Ramos (cell line): ENCODE measurements at regions not wholly inside any gene's neighbourhood (a gene's known extent, or its start where the extent isn't known, plus 50 kb on each side); places are given as distances from the start of the nearest gene placed in this dataset.

Experiments used
- in situ Hi-C: fragments of 300-500 bp; cut with MboI; formaldehyde crosslinking; loops from one replicate; pipeline ENCODE4 v1.14.3; 2022; ENCODE audit warnings: low sequenced_read_pairs; ENCODE audit not compliant: unreplicated experiment

GRCh38 chr5:163760498-163760897 lies 255.1 kb downstream of the MAT2B start:
- in situ Hi-C loops = no loop called here

DNA sequence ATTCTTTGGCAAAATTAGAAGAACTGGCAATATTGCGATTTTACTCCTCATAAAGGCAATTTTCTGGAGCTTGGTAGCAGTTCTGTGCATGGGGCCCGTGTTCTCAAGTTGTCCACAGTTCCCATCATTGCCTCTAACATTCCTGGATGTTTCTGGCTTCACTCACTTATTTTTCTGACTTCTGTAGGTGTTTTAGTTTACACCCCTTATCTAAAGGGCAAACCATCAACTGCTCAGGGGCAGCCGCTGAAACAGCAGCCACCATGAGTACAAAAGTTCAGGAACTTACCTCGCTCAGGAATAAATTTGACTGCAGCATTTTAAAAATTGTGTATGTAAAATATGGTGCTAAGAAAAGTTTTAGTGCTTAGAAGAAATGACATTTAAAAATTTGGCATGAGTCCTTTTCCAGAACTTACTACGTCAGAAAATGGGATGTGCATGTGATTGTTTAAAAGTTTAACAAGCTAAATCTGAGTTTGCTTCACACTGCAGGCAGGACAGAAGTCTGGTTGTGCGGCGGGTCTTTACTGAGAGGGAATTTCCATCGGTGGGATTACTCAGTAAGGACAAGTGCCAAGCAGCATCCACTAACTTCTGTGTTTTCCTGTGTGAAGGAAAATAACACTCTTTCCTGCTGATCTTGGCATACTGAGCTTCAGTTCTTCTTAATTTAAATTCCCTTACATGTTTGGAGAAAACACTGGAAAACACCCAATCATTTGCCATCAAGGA lies 261.7 kb downstream of the MAT2B start:
- in situ Hi-C loops = no loop called here

DNA sequence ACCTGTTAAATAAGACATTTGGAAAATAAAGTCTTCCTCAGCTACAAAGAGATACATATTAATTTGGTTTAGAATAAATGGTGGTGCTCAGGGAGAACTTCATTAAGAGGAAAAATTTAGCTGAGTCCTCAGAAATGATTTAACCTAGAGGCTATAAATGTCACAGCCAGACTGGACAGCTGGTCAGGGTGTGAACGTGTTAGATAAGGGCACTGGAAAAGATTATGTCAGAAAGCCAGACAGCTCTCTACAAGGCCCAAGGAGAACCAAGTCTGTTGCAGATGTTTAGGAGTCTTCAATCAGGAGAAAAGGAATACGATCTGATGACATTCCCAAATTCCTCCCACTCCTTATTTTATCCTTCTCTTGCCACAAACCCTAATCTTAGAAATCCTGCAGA lies 265.2 kb downstream of the MAT2B start:
- in situ Hi-C loops = no loop called here

- in situ Hi-C loops = no loop called here
Observed at GRCh38 chr5:163772241-163772640, 266.8 kb downstream of the MAT2B start.

DNA sequence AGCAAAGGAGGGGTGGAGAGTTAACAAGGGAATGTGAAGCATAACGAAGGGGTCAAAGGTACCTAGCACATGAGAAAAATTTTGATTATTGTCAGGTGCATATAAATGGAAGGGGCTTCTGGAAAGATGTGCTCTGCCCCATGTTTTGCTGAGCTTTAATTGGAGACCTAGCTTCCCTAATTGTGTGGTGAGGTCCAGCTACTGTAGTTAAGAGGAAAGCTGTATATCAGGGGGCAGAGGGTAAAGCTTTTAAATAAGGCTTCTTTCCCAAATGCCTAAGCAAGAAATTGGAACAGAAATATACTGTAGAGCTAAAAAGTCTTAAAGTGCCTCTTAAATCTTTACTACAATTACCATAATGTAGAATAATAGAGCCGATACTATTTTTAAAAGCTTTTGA lies 267.2 kb downstream of the MAT2B start:
- in situ Hi-C loops = no loop called here

DNA sequence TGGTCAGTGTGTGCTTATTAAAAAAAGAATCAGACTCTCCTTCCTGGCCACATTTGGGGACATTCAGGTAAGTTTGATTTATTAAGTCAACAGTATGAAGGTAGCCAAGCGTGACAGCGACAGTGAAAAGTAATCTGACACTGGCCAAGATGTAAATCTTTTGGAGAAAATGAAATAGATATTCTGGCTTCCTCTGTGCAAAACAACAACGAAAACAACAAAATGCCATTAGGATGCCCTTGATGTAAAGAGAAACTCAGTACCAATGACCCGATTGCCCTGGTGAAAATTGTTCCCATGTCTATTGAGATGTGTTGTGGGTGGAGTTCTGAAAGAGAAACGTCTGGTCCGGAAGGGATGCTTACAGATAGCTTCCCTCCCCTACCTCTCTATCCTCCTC lies 267.8 kb downstream of the MAT2B start:
- in situ Hi-C loops = no loop called here

- in situ Hi-C loops = no loop called here
Observed at GRCh38 chr5:163789870-163790269, 284.5 kb downstream of the MAT2B start.

- in situ Hi-C loops = no loop called here
Observed at GRCh38 chr5:163790497-163790896, 285.1 kb downstream of the MAT2B start.

- in situ Hi-C loops = no loop called here
Observed at GRCh38 chr5:163794993-163795392, 289.6 kb downstream of the MAT2B start.

DNA sequence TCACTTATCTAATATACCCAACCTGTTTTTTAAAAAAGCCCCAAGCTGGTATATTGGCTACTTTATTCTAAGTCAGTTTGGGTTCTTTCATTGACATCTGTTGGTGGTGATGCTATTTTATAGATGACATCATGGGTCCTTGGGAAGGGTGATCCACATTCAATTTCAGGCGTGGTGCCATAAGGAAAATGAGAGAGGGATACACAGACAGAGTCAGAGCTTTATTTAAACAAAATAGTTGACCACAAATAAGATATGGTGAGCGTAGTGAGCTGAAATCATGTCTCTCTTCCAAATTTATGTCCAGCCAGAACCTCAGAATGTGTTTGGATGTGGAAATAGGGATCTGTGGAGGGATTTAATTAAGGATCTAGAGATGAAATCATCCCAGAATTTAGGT lies 302.4 kb downstream of the MAT2B start:
- in situ Hi-C loops = no loop called here

GRCh38 chr5:163809473-163809872 lies 304.1 kb downstream of the MAT2B start:
- in situ Hi-C loops = no loop called here

DNA sequence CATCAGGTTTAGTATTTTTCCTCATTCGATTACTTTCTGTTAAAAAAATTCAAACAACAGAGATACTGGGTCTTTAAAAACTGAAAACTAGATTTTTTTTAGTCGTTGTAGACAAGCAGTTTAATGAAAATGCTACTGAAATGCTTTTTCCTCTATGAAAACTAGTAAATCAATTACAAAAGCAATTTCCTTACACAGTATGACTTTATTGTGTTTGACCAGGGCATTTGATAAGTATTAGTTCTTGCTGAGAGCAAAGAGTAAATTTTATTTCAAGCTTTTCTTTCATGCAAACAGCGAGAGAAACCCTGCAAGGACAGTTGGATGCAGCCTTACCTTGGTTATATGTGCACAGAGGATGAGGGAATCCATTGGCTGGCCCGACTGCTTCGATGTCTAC lies 308.5 kb downstream of the MAT2B start:
- in situ Hi-C loops = no loop called here

- in situ Hi-C loops = no loop called here
Observed at GRCh38 chr5:163815240-163815791, 309.9 kb downstream of the MAT2B start.

DNA sequence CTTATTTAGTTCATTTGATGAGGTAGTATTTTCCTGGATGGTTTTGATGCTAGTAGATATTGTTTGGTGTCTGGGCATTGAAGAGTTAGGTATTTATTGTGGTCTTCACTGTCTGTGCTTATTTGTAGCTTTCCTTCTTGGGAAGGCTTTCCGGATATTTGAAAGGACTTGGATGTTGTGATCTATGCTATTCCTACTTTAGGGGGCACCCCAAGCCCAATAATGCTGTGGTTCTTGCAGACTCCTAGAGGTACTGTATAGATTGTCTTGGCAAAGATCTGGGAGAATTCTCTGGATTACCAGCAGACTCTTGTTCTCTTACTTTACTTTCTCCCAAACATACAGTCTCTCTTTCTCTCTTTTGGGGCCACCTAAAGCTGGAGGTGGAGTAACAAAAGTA lies 315.7 kb downstream of the MAT2B start:
- in situ Hi-C loops = no loop called here

DNA sequence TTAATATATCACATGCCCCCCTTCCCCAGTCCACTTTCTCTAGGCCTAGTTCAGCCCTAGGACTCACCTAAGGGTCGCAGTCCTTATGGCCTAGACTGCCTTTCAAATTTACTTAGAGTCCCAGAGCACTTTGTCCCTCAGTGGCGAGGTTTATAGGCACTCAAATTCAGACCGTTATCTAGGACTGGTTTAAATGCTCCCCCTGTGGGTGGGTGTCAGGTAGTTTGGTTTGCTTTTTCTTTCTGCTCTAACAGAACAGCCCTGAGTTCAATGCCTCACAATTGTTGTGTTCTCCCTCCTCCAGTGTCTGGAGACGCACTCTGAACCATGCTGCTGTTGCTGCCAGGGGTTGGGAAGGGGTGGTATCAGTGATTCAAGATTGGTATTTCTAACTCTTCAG lies 317.1 kb downstream of the MAT2B start:
- in situ Hi-C loops = no loop called here

DNA sequence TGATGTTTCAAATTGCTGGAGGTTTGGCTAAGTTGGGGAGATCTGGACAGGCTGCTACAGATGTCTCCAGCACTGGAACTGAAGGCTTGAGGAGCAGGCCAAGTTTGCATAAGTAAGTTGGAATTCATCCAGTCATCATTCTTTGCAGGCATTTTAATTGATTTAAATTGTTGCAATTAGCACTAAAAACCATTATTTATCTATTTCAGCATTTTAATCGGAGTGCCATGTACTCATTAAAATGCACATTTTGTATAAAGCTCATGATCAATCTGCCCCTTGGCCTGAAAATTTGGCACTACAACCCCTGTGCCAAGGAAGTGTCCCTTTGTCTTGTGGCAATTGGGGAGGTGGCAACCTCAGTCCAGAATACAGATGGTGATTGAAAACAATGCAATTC lies 320.2 kb downstream of the MAT2B start:
- in situ Hi-C loops = no loop called here

DNA sequence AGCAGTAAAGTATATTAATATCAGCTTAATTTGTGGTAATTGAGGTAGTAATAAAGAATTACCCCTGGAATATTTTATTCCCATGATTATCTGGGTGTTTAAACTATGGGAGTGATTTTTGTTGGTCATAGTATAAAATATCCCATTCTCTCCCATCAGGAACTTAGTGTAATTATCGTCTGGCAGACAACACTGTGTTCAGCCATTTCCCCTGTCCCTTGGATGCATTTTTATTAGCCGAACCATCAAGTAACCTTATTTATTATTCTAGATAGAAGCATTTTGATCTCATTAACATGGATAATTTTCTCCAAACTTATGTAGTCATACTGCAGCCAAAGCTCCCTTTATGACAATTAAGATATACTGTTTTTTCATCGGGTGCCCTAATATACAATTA lies 320.8 kb downstream of the MAT2B start:
- in situ Hi-C loops = no loop called here

- in situ Hi-C loops = no loop called here
Observed at GRCh38 chr5:163832155-163832554, 326.7 kb downstream of the MAT2B start.

GRCh38 chr5:163838738-163839137 lies 333.3 kb downstream of the MAT2B start:
- in situ Hi-C loops = no loop called here

- in situ Hi-C loops = no loop called here
Observed at GRCh38 chr5:163846512-163846911, 341.1 kb downstream of the MAT2B start.

DNA sequence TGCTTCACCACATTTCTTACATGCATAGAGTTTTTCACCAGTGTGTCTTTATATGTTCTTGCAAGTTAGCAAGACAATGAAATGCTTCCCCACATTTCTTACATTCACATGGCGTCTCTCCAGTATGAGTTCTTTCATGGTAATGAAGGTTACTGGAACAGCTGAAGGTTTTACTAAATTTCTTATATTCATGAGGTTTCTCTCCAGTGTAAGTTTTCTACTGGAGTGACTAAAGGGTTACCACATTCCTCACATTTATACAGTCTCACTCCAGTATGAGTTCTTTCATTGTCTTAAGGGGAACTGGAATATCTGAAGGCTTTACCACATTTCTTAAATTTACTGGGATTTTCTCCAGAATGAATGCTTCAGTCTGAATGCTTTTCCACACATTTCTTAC lies 350.3 kb downstream of the MAT2B start:
- in situ Hi-C loops = no loop called here

GRCh38 chr5:163861670-163862069 lies 356.3 kb downstream of the MAT2B start:
- in situ Hi-C loops = no loop called here
